ENCODE measurements at regions not wholly inside any gene's neighbourhood (a gene's known extent, or its start where the extent isn't known, plus 50 kb on each side); places are given as distances from the start of the nearest gene placed in this dataset.
"Not testable (repeated sequence)": the region's sequence is repeated elsewhere in the genome, so short reads cannot be mapped to it uniquely, and the experiment has no call there.

- not testable (repeated sequence) for DNase-seq
Measured at GRCh38 chr1:223951551-223951950, 105.8 kb upstream of the TP53BP2 start.

GRCh38 chr1:223949944-223950343, 104.2 kb upstream of the TP53BP2 start:
- DNase-seq, result not testable (repeated sequence)

DNA sequence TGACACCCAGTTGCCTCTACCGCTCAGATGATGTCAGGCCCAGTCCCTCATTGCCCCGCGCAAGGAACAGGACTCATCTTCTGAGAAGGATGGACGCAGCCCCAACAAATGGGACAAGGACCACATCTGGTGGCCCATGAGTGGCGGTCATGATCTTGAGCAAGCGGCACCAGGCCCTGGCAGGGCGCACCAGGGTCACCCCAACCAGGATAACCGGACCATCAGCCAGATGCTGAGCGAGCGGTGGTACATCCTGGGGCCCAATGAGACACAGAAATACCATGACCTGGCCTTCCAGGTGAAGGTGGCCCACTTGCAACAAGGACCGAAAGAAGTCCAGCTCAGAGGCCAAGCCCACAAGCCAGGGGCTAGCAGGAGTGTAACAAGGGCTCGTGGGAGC, 102.3 kb upstream of the TP53BP2 start:
- not testable (repeated sequence) for DNase-seq

DNA sequence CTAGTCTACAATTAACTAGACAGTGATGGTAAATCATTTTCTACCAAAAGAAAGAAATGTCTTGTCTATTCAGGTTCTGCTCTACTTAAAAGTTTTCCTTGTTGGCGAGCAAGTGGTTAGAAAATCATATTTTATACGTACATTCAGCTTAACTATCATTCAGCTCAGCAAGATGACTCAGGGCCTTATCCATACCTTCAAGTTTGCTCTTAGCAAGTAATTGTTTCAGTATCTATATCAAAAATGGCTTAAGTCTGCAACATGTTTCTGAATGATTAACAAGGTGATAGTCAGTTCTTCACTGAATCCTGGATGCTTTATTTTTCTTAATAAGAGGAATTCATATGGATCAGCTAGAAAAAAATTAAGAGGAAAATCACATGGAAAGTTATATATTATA, 90.8 kb upstream of the TP53BP2 start:
- not testable (repeated sequence) for DNase-seq

GRCh38 chr1:223931476-223931875, 85.7 kb upstream of the TP53BP2 start:
- not testable (repeated sequence) for DNase-seq

GRCh38 chr1:223920805-223921204, 75.1 kb upstream of the TP53BP2 start:
- DNase-seq, result not testable (repeated sequence)

DNA sequence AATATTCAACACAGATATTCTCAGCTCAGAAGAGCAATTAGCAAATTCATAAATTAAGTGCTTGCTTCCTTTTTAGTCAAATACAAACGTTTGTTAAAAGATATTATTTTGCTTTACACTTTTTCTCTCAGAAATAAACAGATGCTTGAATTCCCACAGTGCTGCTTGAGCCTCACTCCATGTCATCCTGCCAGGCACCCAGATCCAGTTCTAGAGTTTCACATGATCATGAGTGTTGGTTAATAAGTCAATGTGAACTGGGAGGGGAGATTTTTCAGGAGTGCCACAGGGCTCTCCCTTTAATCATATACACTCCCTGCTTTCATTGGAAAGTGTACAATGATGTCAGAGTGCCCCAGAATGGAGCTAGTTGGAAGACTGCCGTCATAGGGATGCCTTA, 69.7 kb upstream of the TP53BP2 start:
- not testable (repeated sequence) for DNase-seq

- not testable (repeated sequence) for DNase-seq
Measured at GRCh38 chr1:223913715-223914114, 68.0 kb upstream of the TP53BP2 start.

GRCh38 chr1:223907943-223908587, 62.3 kb upstream of the TP53BP2 start:
- not testable (repeated sequence) for DNase-seq

DNA sequence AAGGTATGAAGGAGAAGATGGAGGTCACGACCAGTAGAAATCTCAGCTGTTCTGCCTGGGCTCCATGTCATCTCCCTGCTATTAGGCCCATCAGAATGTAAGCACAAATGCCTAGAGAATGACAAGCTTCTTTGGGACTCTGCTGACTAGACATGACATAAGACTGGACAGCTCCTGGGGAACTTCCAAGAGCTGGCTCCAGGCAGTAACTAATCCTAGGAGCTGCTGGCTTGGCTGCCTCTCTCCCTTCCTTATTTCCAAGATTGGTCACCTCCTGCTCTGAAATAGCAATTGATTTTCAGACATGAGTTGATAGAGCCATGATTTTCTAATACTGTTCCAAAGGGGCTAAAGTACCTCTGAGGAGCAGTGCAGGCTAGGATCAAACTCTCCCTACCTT, 57.5 kb upstream of the TP53BP2 start:
- not testable (repeated sequence) for DNase-seq

- DNase-seq, result not testable (repeated sequence)
Measured at GRCh38 chr1:223899775-223900174, 54.0 kb upstream of the TP53BP2 start.

GRCh38 chr1:223897097-223897496, 51.4 kb upstream of the TP53BP2 start:
- DNase-seq, result not testable (repeated sequence)

GRCh38 chr1:223895950-223896349, 50.2 kb upstream of the TP53BP2 start:
- not testable (repeated sequence) for DNase-seq
